IMR-90 (cell line): ENCODE measurements at regions not wholly inside any gene's neighbourhood (a gene's known extent, or its start where the extent isn't known, plus 50 kb on each side); places are given as distances from the start of the nearest gene placed in this dataset.

Source experiments
- ATAC-seq: fragments of 200-7000 bp; cut with Tn5 transposase; 2 replicates; pipeline ENCODE4 v1.9.1; 2020; ENCODE audit warnings: low read depth, mild to moderate bottlenecking, moderate library complexity
- BruUV-seq: library from RNA; stranded (reverse); fragments of 400-500 nt; replicated peaks from 2 replicates; lab custom pipeline; 2021; lab: Mats Ljungman, UMichigan
- CTCF ChIA-PET: fragments of 300-600 bp; formaldehyde crosslinking; extraction: SDS; loops from one replicate; lab custom pipeline; 2021; ENCODE audit warnings: antibody characterized with exemption; lab: Yijun Ruan, JAX
- POLR2A ChIA-PET: fragments of 300-600 bp; sonication (Branson Sonifier 250); formaldehyde crosslinking; loops from one replicate; lab custom pipeline; 2022; ENCODE audit warnings: antibody characterized with exemption; ENCODE audit not compliant: unreplicated experiment; lab: Charles Lee
- DNase-seq: peaks from one replicate; pipeline ENCODE4 v3.0.0; 2013
- H2AFZ ChIP-seq: replicated peaks from 2 replicates; pipeline ENCODE3; 2013; ENCODE audit warnings: low read length, mild to moderate bottlenecking; ENCODE audit not compliant: poor library complexity
- H2AK5ac ChIP-seq: 2 replicates; pipeline ENCODE4 v1.6.1; 2013; ENCODE audit warnings: low read depth, low read length, inconsistent platforms
- H2AK9ac ChIP-seq: replicated peaks from 2 replicates; pipeline ENCODE3; 2013; ENCODE audit warnings: mild to moderate bottlenecking, low read depth, low read length, moderate library complexity; ENCODE audit not compliant: poor library complexity
- H2BK120ac ChIP-seq: 2 replicates; pipeline ENCODE4 v1.6.1; 2013; ENCODE audit warnings: low read depth, low read length, inconsistent platforms
- H2BK15ac ChIP-seq: 3 replicates; pipeline ENCODE4 v1.6.1; 2013; ENCODE audit warnings: low read depth, low read length, inconsistent platforms
- H2BK20ac ChIP-seq: 2 replicates; pipeline ENCODE4 v1.6.1; 2013; ENCODE audit warnings: low read depth, mild to moderate bottlenecking, inconsistent platforms, low read length, moderate library complexity
- H2BK5ac ChIP-seq: 2 replicates; pipeline ENCODE4 v1.6.1; 2013; ENCODE audit warnings: mild to moderate bottlenecking, low read depth, low read length, inconsistent platforms; ENCODE audit not compliant: poor library complexity, severe bottlenecking
- H3K14ac ChIP-seq: replicated peaks from 2 replicates; pipeline ENCODE4 v1.6.1; 2013; ENCODE audit warnings: low read depth, low read length, inconsistent platforms
- H3K18ac ChIP-seq: 2 replicates; pipeline ENCODE4 v1.6.1; 2013; ENCODE audit warnings: low read depth, low read length, control low read depth
- H3K23ac ChIP-seq: 2 replicates; pipeline ENCODE4 v1.6.1; 2013; ENCODE audit warnings: low read depth, low read length, inconsistent platforms
- H3K27ac ChIP-seq: 2 replicates; pipeline ENCODE4 v1.5.1; 2013; ENCODE audit warnings: mild to moderate bottlenecking, control low read depth, low read length; ENCODE audit not compliant: insufficient read depth
- H3K27me3 ChIP-seq: 2 replicates; pipeline ENCODE4 v1.6.1; 2013; ENCODE audit warnings: low read length; ENCODE audit not compliant: control insufficient read depth, insufficient read depth
- H3K36me3 ChIP-seq: 2 replicates; pipeline ENCODE4 v1.6.1; 2013; ENCODE audit warnings: low read length, mixed read lengths; ENCODE audit not compliant: control insufficient read depth, insufficient read depth
- H3K4ac ChIP-seq: 2 replicates; pipeline ENCODE4 v1.6.1; 2013; ENCODE audit warnings: low read depth, low read length, inconsistent platforms
- H3K4me1 ChIP-seq: 2 replicates; pipeline ENCODE4 v1.6.1; 2013; ENCODE audit warnings: low read length, mixed read lengths; ENCODE audit not compliant: control insufficient read depth, insufficient read depth
- H3K4me2 ChIP-seq: 2 replicates; pipeline ENCODE4 v1.6.1; 2013; ENCODE audit warnings: low read depth, mild to moderate bottlenecking, control low read depth, low read length, moderate library complexity
- H3K4me3 ChIP-seq: 2 replicates; pipeline ENCODE4 v1.5.1; 2013; ENCODE audit warnings: low read depth, mild to moderate bottlenecking, control low read depth, low read length, moderate library complexity; ENCODE audit not compliant: insufficient read depth
- H3K56ac ChIP-seq: 2 replicates; pipeline ENCODE4 v1.6.1; 2013; ENCODE audit warnings: low read length, inconsistent platforms; ENCODE audit not compliant: insufficient read depth; ENCODE audit errors: extremely low read depth
- H3K79me1 ChIP-seq, 2 experiments: 2 replicates each; pipeline ENCODE4 v1.6.1; 2013; ENCODE audit warnings: low read length in 2 of 2, inconsistent platforms in 1 of 2, low read depth in 1 of 2
- H3K9ac ChIP-seq: 2 replicates; pipeline ENCODE4 v1.6.1; 2013; ENCODE audit warnings: low read depth, low read length, control low read depth
- H3K9me1 ChIP-seq: 2 replicates; pipeline ENCODE4 v1.6.1; 2013; ENCODE audit warnings: low read length, inconsistent platforms; ENCODE audit not compliant: insufficient read depth
- H3K9me3 ChIP-seq: 2 replicates; pipeline ENCODE4 v1.6.1; 2013; ENCODE audit warnings: low read length; ENCODE audit not compliant: control insufficient read depth, insufficient read depth
- H4K20me1 ChIP-seq: 2 replicates; pipeline ENCODE4 v1.6.1; 2013; ENCODE audit warnings: low read length, inconsistent platforms; ENCODE audit not compliant: insufficient read depth
- H4K5ac ChIP-seq: 2 replicates; pipeline ENCODE4 v1.6.1; 2013; ENCODE audit warnings: mild to moderate bottlenecking, low read depth, low read length, control low read depth
- H4K8ac ChIP-seq, 2 experiments: 2 replicates each; pipeline ENCODE4 v1.6.1; 2013; ENCODE audit warnings: low read depth in 2 of 2, low read length in 2 of 2, control low read depth in 1 of 2, inconsistent platforms in 1 of 2
- H4K91ac ChIP-seq: 2 replicates; pipeline ENCODE4 v1.6.1; 2013; ENCODE audit warnings: low read depth, low read length, inconsistent platforms; ENCODE audit not compliant: insufficient read depth
- BHLHE40 ChIP-seq: fragments of 150-350 bp; IDR thresholded peaks from 2 replicates; pipeline ENCODE4 v1.6.1; 2016; ENCODE audit warnings: mild to moderate bottlenecking, low read depth, low read length
- CEBPB ChIP-seq: IDR thresholded peaks from 2 replicates; pipeline ENCODE4 v1.6.1; 2012; ENCODE audit warnings: low read depth, low read length, improper control_type of control experiment
- CHD1 ChIP-seq: IDR thresholded peaks from 2 replicates; pipeline ENCODE4 v1.6.1; 2012; ENCODE audit warnings: low read depth, low read length, improper control_type of control experiment
- CTCF ChIP-seq: conservative IDR thresholded peaks from 2 replicates; pipeline ENCODE4 v1.5.1; 2012; ENCODE audit warnings: mild to moderate bottlenecking, low read depth, low read length, improper control_type of control experiment
- FOS ChIP-seq: fragments of 150-350 bp; IDR thresholded peaks from 2 replicates; pipeline ENCODE4 v1.6.1; 2016; ENCODE audit warnings: low read depth, low read length
- MAFK ChIP-seq: IDR thresholded peaks from 2 replicates; pipeline ENCODE4 v1.6.1; 2012; ENCODE audit warnings: low read depth, low read length, improper control_type of control experiment
- MAZ ChIP-seq: IDR thresholded peaks from 2 replicates; pipeline ENCODE4 v1.6.1; 2012; ENCODE audit warnings: low read depth, mild to moderate bottlenecking, low read length, improper control_type of control experiment, moderate library complexity, borderline replicate concordance
- MXI1 ChIP-seq: IDR thresholded peaks from 2 replicates; pipeline ENCODE4 v1.6.1; 2012; ENCODE audit warnings: low read depth, mild to moderate bottlenecking, low read length, moderate library complexity, borderline replicate concordance
- NFE2L2 ChIP-seq: fragments of 150-350 bp; IDR thresholded peaks from 2 replicates; pipeline ENCODE4 v1.6.1; 2016; ENCODE audit warnings: low read depth, mild to moderate bottlenecking, low read length
- POLR2A ChIP-seq: IDR thresholded peaks from 2 replicates; pipeline ENCODE4 v1.6.1; 2012; ENCODE audit warnings: mild to moderate bottlenecking, low read depth, low read length
- RAD21 ChIP-seq: IDR thresholded peaks from 2 replicates; pipeline ENCODE4 v1.6.1; 2012; ENCODE audit warnings: low read length, improper control_type of control experiment
- RCOR1 ChIP-seq: IDR thresholded peaks from 2 replicates; pipeline ENCODE4 v1.6.1; 2012; ENCODE audit warnings: mild to moderate bottlenecking, low read length, improper control_type of control experiment; ENCODE audit not compliant: insufficient replicate concordance
- RFX5 ChIP-seq: IDR thresholded peaks from 2 replicates; pipeline ENCODE4 v1.8.0; 2012; ENCODE audit warnings: low read depth, mild to moderate bottlenecking, low read length, moderate library complexity
- SMC3 ChIP-seq: fragments of 150-350 bp; IDR thresholded peaks from 2 replicates; pipeline ENCODE4 v1.6.1; 2016; ENCODE audit warnings: low read depth, mild to moderate bottlenecking, antibody characterized with exemption, low read length, moderate library complexity
- USF2 ChIP-seq: fragments of 150-350 bp; IDR thresholded peaks from 2 replicates; pipeline ENCODE4 v1.6.1; 2017; ENCODE audit warnings: mild to moderate bottlenecking, antibody characterized with exemption, low read length, low read depth
- WGBS, 2 experiments: methylation state at CpG; one replicate each; pipeline versions ENCODE4 v1.1.5 to v1.1.7; 2013; ENCODE audit warnings: missing lambda C conversion rate in 2 of 2; ENCODE audit not compliant: insufficient read length in 1 of 2; ENCODE audit errors: extremely low coverage in 2 of 2; 5-methylcytosine and 5-hydroxymethylcytosine counted together
- dilution Hi-C: fragments of 300-500 bp; cut with HindIII; formaldehyde crosslinking; loops from one replicate; pipeline ENCODE4 v1.14.3; 2018; ENCODE audit warnings: low sequenced_read_pairs; ENCODE audit not compliant: unreplicated experiment
- in situ Hi-C: fragments of 300-500 bp; cut with MboI; formaldehyde crosslinking; loops from 3 replicates; pipeline ENCODE4 v1.14.3; 2019; ENCODE audit warnings: low sequenced_read_pairs, inconsistent platforms, mixed read lengths
- intact Hi-C: fragments of 100-400 bp; cut with micrococcal nuclease; formaldehyde crosslinking; loops from 2 replicates; pipeline ENCODE4 v1.10.0; 2022
- TF ChIP-seq, protein P1 (sequence below): fragments of 150-350 bp; IDR thresholded peaks from 2 replicates; pipeline ENCODE4 v1.6.1; 2016; ENCODE audit warnings: low read depth, mild to moderate bottlenecking, low read length, moderate library complexity, borderline replicate concordance

DNA sequence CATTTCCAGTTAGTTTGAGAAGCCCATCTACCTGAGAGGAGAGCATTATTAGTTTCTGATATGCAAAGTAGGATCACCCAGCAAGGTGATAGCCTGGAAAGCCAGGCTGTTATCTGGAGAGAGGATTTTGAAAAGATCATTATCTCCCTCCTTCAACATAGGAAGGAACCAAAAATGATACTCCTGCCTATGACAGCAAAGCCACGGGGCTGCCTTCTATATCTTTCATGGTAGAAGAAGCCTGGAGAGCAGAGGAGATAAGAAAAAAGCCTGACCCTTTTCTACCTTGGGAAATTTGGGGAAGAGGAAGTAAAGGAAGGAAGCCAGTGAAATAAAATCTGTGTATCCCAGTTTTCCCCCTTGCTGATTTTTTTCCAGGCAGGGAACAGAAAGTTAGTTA lies 205.5 kb downstream of the MFSD1 start:
- no peak overlapping the region for H3K23ac ChIP-seq
- dilution Hi-C loops (no loop called here), in situ Hi-C loops (no loop called here)

More for the DNA sequence above, 205.5 kb downstream of the MFSD1 start:
- Histone ChIP-seq H2AK9ac (no peak overlapping the region), H3K9me1 (no peaks in the 10 kb centered on the region), H4K91ac (no peak overlapping the region), H4K5ac (no peak overlapping the region), H3K27me3 (no peaks in the 10 kb centered on the region; the same call in 1 of the 2 replicates), H3K36me3 (no peaks in the 10 kb centered on the region), H2BK20ac (no peak overlapping the region), H3K4me3 (no peak overlapping the region), H3K4ac (no peak overlapping the region), H3K14ac (no peak overlapping the region), H2AK5ac (no peak overlapping the region), H3K56ac (no peak overlapping the region), H3K27ac (no peak overlapping the region), H3K9me3 (no peaks in the 10 kb centered on the region), H3K4me1 (no peaks in the 10 kb centered on the region), H2BK15ac (no peak overlapping the region), H3K79me1 (no peaks in the 10 kb centered on the region), H4K20me1 (no peaks in the 10 kb centered on the region), H3K9ac (no peak overlapping the region), H2BK120ac (no peak overlapping the region), H3K18ac (no peak overlapping the region), H2BK5ac (no peak overlapping the region), H2AFZ (no peak overlapping the region), H4K8ac (no peak overlapping the region), H3K4me2 (no peak overlapping the region)
- DNase-seq (no peak), ATAC-seq (no peak)
- CTCF ChIA-PET, result no interaction called here
- BruUV-seq, result no TSS peak
- POLR2A ChIA-PET, result no interaction called here
- no CpG with 5 or more reads among the region's 1 CpG for WGBS, 2 experiments
- TF ChIP-seq POLR2A, result no peak
- TF ChIP-seq NFE2L2, result no peak
- TF ChIP-seq, protein P1, sequence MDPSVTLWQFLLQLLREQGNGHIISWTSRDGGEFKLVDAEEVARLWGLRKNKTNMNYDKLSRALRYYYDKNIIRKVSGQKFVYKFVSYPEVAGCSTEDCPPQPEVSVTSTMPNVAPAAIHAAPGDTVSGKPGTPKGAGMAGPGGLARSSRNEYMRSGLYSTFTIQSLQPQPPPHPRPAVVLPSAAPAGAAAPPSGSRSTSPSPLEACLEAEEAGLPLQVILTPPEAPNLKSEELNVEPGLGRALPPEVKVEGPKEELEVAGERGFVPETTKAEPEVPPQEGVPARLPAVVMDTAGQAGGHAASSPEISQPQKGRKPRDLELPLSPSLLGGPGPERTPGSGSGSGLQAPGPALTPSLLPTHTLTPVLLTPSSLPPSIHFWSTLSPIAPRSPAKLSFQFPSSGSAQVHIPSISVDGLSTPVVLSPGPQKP, result no peak
- TF ChIP-seq RCOR1, result no peak
- no peak for TF ChIP-seq RFX5
- no peak for TF ChIP-seq MXI1
- TF ChIP-seq RAD21, result no peak
- no peak for TF ChIP-seq CHD1
- no peak for TF ChIP-seq SMC3
- TF ChIP-seq MAFK, result no peak
- no peak for TF ChIP-seq FOS
- TF ChIP-seq BHLHE40, result no peak
- no peak for TF ChIP-seq CEBPB
- TF ChIP-seq MAZ, result no peak
- TF ChIP-seq CTCF, result no peak
- no peak for TF ChIP-seq USF2
- intact Hi-C loops, result no loop called here
